MM.1S (cell line): ENCODE measurements at regions not wholly inside any gene's neighbourhood (a gene's known extent, or its start where the extent isn't known, plus 50 kb on each side); places are given as distances from the start of the nearest gene placed in this dataset.

Experiments
- EZH2 ChIP-seq: fragments of 300-600 bp; sonication (generic); optimal IDR thresholded peaks from 2 replicates; pipeline ENCODE3; 2017; ENCODE audit warnings: low read depth, mild to moderate bottlenecking, antibody characterized with exemption, low read length, mixed read lengths
- EZH2phosphoT487 ChIP-seq: fragments of 300-600 bp; sonication (generic); IDR thresholded peaks from 2 replicates; pipeline ENCODE4 v1.6.1; 2018; ENCODE audit warnings: antibody characterized with exemption, low read length
- TF ChIP-seq, protein P1 (sequence below): fragments of 300-600 bp; sonication (generic); IDR thresholded peaks from 2 replicates; pipeline ENCODE4 v1.5.1; 2016; ENCODE audit warnings: antibody characterized with exemption, low read length, mixed read lengths

DNA sequence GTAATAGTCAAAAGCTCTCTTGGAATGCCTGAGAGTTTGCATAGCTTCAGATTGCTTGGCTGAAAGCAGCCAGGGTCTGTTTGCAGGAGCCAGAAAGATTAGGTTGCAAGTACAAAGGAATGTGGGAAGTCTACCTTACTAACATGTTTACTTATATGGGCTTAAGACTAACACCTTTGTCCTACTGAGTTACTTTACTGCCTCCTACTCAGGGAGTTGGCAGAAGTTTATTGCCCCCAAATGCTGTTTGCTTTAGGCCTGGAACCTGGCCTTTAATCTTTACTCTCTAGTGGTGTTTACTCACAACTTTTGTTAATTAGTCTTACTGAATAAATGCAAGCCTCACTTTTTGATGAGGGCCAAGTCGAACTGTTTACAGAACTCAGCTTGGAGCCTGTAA lies 219.4 kb upstream of the ZC4H2 start:
- TF ChIP-seq, protein P1, sequence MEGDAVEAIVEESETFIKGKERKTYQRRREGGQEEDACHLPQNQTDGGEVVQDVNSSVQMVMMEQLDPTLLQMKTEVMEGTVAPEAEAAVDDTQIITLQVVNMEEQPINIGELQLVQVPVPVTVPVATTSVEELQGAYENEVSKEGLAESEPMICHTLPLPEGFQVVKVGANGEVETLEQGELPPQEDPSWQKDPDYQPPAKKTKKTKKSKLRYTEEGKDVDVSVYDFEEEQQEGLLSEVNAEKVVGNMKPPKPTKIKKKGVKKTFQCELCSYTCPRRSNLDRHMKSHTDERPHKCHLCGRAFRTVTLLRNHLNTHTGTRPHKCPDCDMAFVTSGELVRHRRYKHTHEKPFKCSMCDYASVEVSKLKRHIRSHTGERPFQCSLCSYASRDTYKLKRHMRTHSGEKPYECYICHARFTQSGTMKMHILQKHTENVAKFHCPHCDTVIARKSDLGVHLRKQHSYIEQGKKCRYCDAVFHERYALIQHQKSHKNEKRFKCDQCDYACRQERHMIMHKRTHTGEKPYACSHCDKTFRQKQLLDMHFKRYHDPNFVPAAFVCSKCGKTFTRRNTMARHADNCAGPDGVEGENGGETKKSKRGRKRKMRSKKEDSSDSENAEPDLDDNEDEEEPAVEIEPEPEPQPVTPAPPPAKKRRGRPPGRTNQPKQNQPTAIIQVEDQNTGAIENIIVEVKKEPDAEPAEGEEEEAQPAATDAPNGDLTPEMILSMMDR: no peak
- TF ChIP-seq EZH2: no peak
- no peak for TF ChIP-seq EZH2phosphoT487
